Esophagus squamous epithelium (tissue), 5 donors: ENCODE measurements at regions not wholly inside any gene's neighbourhood (a gene's known extent, or its start where the extent isn't known, plus 50 kb on each side); places are given as distances from the start of the nearest gene placed in this dataset.

Source experiments
- DNase-seq: peaks from one replicate; lab custom pipeline; 2025; lab: John Stamatoyannopoulos, UW
- H3K27ac ChIP-seq, 4 donors: fragments of 200-600 bp; sonication (generic); one replicate each; pipeline ENCODE4 v1.5.1; 2016 to 2019; ENCODE audit warnings: mild to moderate bottlenecking in 1 of 4
- H3K27me3 ChIP-seq, 4 donors: fragments of 200-600 bp; sonication (generic); 1 replicate in 3 of 4; 2 replicates in 1 of 4; pipeline versions ENCODE4 v1.5.1 to v1.6.0; 2017 to 2021; ENCODE audit warnings: antibody characterized with exemption in 1 of 4
- H3K36me3 ChIP-seq, 3 donors: fragments of 200-600 bp; sonication (generic); one replicate each; pipeline ENCODE4 v1.5.1; 2016 to 2019
- H3K4me1 ChIP-seq, 3 donors: fragments of 200-600 bp; sonication (generic); one replicate each; pipeline ENCODE4 v1.5.1; 2017 to 2019
- H3K4me3 ChIP-seq, 4 donors: fragments of 200-600 bp; sonication (generic); 1 replicate in 3 of 4; 2 replicates in 1 of 4; pipeline ENCODE4 v1.5.1; 2016 to 2019; ENCODE audit warnings: mild to moderate bottlenecking in 2 of 4, moderate library complexity in 1 of 4
- H3K9me3 ChIP-seq, 3 donors: fragments of 200-600 bp; sonication (generic); one replicate each; pipeline ENCODE4 v1.5.1; 2016 to 2019
- CTCF ChIP-seq, 6 experiments: fragments of 450-650 bp in 4 of 6; fragments of 200-600 bp in 2 of 6; sonication (generic) in 2 of 6; IDR thresholded peaks; one replicate each; pipeline ENCODE4 v1.5.1; 2016 to 2019; ENCODE audit warnings: antibody characterized with exemption in 6 of 6, mild to moderate bottlenecking in 4 of 6, moderate library complexity in 4 of 6
- POLR2A ChIP-seq, 4 donors: fragments of 450-650 bp; IDR thresholded peaks; one replicate each; pipeline ENCODE4 v1.6.1; 2017; ENCODE audit warnings: antibody characterized with exemption in 4 of 4, mild to moderate bottlenecking in 4 of 4, moderate library complexity in 3 of 4
- WGBS, 2 donors: methylation state at CpG; one replicate each; pipeline ENCODE4 v1.1.5; 2018; 5-methylcytosine and 5-hydroxymethylcytosine counted together
- intact Hi-C: fragments of 100-400 bp; cut with DNase I; formaldehyde crosslinking; loops from one replicate; pipeline ENCODE4 v1.15.0; 2022
- donor health status: DM: yes; HTN: yes; CAD: no.

- intact Hi-C loops: no loop called here
- Histone ChIP-seq H3K36me3 (peaks cover 19 to 100% (median 31%) of the 10 kb centered on the region in 3 donors), H3K9me3 (no peaks in the 10 kb centered on the region), H3K4me1 (no peaks in the 10 kb centered on the region), H3K27me3 (no peaks in the 10 kb centered on the region), H3K27ac (no peak overlapping the region), H3K4me3 (no peak overlapping the region)
- no peak for TF ChIP-seq CTCF (IDR thresholded peaks at IDR 0.05)
- no peak for TF ChIP-seq POLR2A (IDR thresholded peaks at IDR 0.05)
- DNase-seq: no peak
- whole genome bisulfite sequencing, 2 donors: 90 to 100% methylated on average over 1 to 2 of the region's 6 CpGs
Observed at GRCh38 chr19:5214902-5215301, 125.7 kb downstream of the PTPRS start.

- TF ChIP-seq CTCF (IDR thresholded peaks at IDR 0.05): no peak
- TF ChIP-seq POLR2A (IDR thresholded peaks at IDR 0.05): no peak
- Histone ChIP-seq H3K36me3 (peaks cover 22 to 100% (median 36%) of the 10 kb centered on the region in 3 donors), H3K27ac (no peak overlapping the region), H3K9me3 (no peaks in the 10 kb centered on the region), H3K4me1 (no peaks in the 10 kb centered on the region), H3K4me3 (no peak overlapping the region), H3K27me3 (no peaks in the 10 kb centered on the region)
- WGBS, 2 donors: 95 to 100% methylated on average over 6 to 17 of the region's 23 CpGs
- intact Hi-C loops: no loop called here
- DNase-seq: no peak
Observed at GRCh38 chr19:5214371-5214770, 126.2 kb downstream of the PTPRS start.

GRCh38 chr19:5213667-5214066 lies 126.9 kb downstream of the PTPRS start:
- Histone ChIP-seq H3K27ac (no peak overlapping the region), H3K27me3 (no peaks in the 10 kb centered on the region), H3K4me3 (no peak overlapping the region), H3K4me1 (no peaks in the 10 kb centered on the region), H3K36me3 (peaks cover 24 to 100% (median 35%) of the 10 kb centered on the region in 3 donors), H3K9me3 (no peaks in the 10 kb centered on the region)
- TF ChIP-seq POLR2A (IDR thresholded peaks at IDR 0.05) (no peak), CTCF (IDR thresholded peaks at IDR 0.05) (no peak)
- no peak for DNase-seq
- intact Hi-C loops: no loop called here
- 84 to 96% methylated on average over 3 of the region's 3 CpGs for WGBS, 2 donors

- Histone ChIP-seq H3K4me3 (no peak overlapping the region), H3K9me3 (no peaks in the 10 kb centered on the region), H3K4me1 (no peaks in the 10 kb centered on the region), H3K27ac (no peak overlapping the region), H3K36me3 (peaks cover 24 to 100% (median 29%) of the 10 kb centered on the region in 3 donors), H3K27me3 (no peaks in the 10 kb centered on the region)
- 84 to 95% methylated on average over 10 to 19 of the region's 30 CpGs for WGBS, 2 donors
- intact Hi-C loops: no loop called here
- TF ChIP-seq POLR2A (IDR thresholded peaks at IDR 0.05) (no peak), CTCF (IDR thresholded peaks at IDR 0.05) (no peak)
- no peak for DNase-seq
Observed at GRCh38 chr19:5212101-5212500, 128.5 kb downstream of the PTPRS start.

GRCh38 chr19:5211217-5211822 lies 129.3 kb downstream of the PTPRS start:
- DNase-seq: no peak
- no peak overlapping the region for H3K27ac ChIP-seq
- TF ChIP-seq CTCF (IDR thresholded peaks at IDR 0.05) (no peak), POLR2A (IDR thresholded peaks at IDR 0.05) (no peak)
- H3K36me3 ChIP-seq: peaks cover 24 to 100% (median 29%) of the 10 kb centered on the region in 3 donors
- no peaks in the 10 kb centered on the region for H3K9me3 ChIP-seq
- H3K27me3 ChIP-seq: no peaks in the 10 kb centered on the region
- WGBS, 2 donors: 91 to 93% methylated on average over 3 to 4 of the region's 9 CpGs
- intact Hi-C loops: no loop called here
- H3K4me3 ChIP-seq: no peak overlapping the region
- H3K4me1 ChIP-seq: no peaks in the 10 kb centered on the region
